NCI-H748 (cell line): ENCODE measurements at regions not wholly inside any gene's neighbourhood (a gene's known extent, or its start where the extent isn't known, plus 50 kb on each side); places are given as distances from the start of the nearest gene placed in this dataset.

Source experiments
- DNase-seq: peaks from one replicate; lab custom pipeline; 2025; ENCODE audit not compliant: unreplicated experiment; lab: John Stamatoyannopoulos, UW

- no peak for DNase-seq
These were observed 382.6 kb upstream of the THBS1 start for GRCh38 chr15:39198044-39199000.

GRCh38 chr15:39199076-39199475 is 381.8 kb upstream of the THBS1 start:
- DNase-seq = no peak

- no peak for DNase-seq
These were observed 380.3 kb upstream of the THBS1 start for GRCh38 chr15:39200586-39200985.

- DNase-seq = no peak
These were observed 378.2 kb upstream of the THBS1 start for GRCh38 chr15:39202641-39203040.

GRCh38 chr15:39204031-39204430 is 376.8 kb upstream of the THBS1 start:
- no peak for DNase-seq

GRCh38 chr15:39205081-39205480 is 375.8 kb upstream of the THBS1 start:
- DNase-seq = no peak

GRCh38 chr15:39205506-39206371 is 375.1 kb upstream of the THBS1 start:
- no peak for DNase-seq

- no peak for DNase-seq
These were observed 373.3 kb upstream of the THBS1 start for GRCh38 chr15:39207532-39208115.

- no peak for DNase-seq
These were observed 372.7 kb upstream of the THBS1 start for GRCh38 chr15:39208187-39208586.

GRCh38 chr15:39209548-39210211 is 371.2 kb upstream of the THBS1 start:
- no peak for DNase-seq

- no peak for DNase-seq
These were observed 369.5 kb upstream of the THBS1 start for GRCh38 chr15:39211108-39211979.

- no peak for DNase-seq
These were observed 367.5 kb upstream of the THBS1 start for GRCh38 chr15:39213385-39213840.

GRCh38 chr15:39215015-39215414 is 365.9 kb upstream of the THBS1 start:
- DNase-seq = no peak

- DNase-seq = no peak
These were observed 364.1 kb upstream of the THBS1 start for GRCh38 chr15:39216816-39217215.

- DNase-seq = no peak
These were observed 361.3 kb upstream of the THBS1 start for GRCh38 chr15:39219608-39220007.

GRCh38 chr15:39226169-39226937 is 354.5 kb upstream of the THBS1 start:
- no peak for DNase-seq

- DNase-seq = no peak
These were observed 353.9 kb upstream of the THBS1 start for GRCh38 chr15:39227001-39227400.

GRCh38 chr15:39228889-39229288 is 352.0 kb upstream of the THBS1 start:
- DNase-seq = no peak
